Central memory CD4-positive, alpha-beta T cell (primary cell): ENCODE measurements at regions not wholly inside any gene's neighbourhood (a gene's known extent, or its start where the extent isn't known, plus 50 kb on each side); places are given as distances from the start of the nearest gene placed in this dataset.
"Not testable (repeated sequence)": the region's sequence is repeated elsewhere in the genome, so short reads cannot be mapped to it uniquely, and the experiment has no call there.

Experiments used
- DNase-seq: peaks from one replicate; pipeline ENCODE4 v3.0.0; 2022

- no peak for DNase-seq
These were observed 84.6 kb upstream of the SPTLC3 start for GRCh38 chr20:12924126-12924525.

- DNase-seq: peak; percentile 1
These were observed 83.5 kb upstream of the SPTLC3 start for GRCh38 chr20:12925210-12925755.

GRCh38 chr20:12925863-12926793 is 82.6 kb upstream of the SPTLC3 start:
- no peak for DNase-seq

- no peak for DNase-seq
These were observed 81.3 kb upstream of the SPTLC3 start for GRCh38 chr20:12927489-12927888.

- DNase-seq: no peak
These were observed 80.4 kb upstream of the SPTLC3 start for GRCh38 chr20:12928358-12928754.

GRCh38 chr20:12928755-12929401 is 79.9 kb upstream of the SPTLC3 start:
- no peak for DNase-seq

- no peak for DNase-seq
These were observed 72.8 kb upstream of the SPTLC3 start for GRCh38 chr20:12936020-12936419.

- no peak for DNase-seq
These were observed 72.2 kb upstream of the SPTLC3 start for GRCh38 chr20:12936524-12936923.

GRCh38 chr20:12941025-12941424 is 67.7 kb upstream of the SPTLC3 start:
- no peak for DNase-seq

GRCh38 chr20:12942123-12942522 is 66.6 kb upstream of the SPTLC3 start:
- no peak for DNase-seq

- DNase-seq: no peak
These were observed 62.0 kb upstream of the SPTLC3 start for GRCh38 chr20:12946789-12947188.

GRCh38 chr20:12947691-12948090 is 61.1 kb upstream of the SPTLC3 start:
- no peak for DNase-seq

- no peak for DNase-seq
These were observed 59.3 kb upstream of the SPTLC3 start for GRCh38 chr20:12949429-12949980.

GRCh38 chr20:12954254-12954653 is 54.5 kb upstream of the SPTLC3 start:
- DNase-seq: not testable (repeated sequence)

GRCh38 chr20:12955611-12956010 is 53.2 kb upstream of the SPTLC3 start:
- DNase-seq: no peak

GRCh38 chr20:12956303-12956702 is 52.5 kb upstream of the SPTLC3 start:
- no peak for DNase-seq

- DNase-seq: no peak
These were observed 50.8 kb upstream of the SPTLC3 start for GRCh38 chr20:12957968-12958367.
